ENCODE measurements at regions not wholly inside any gene's neighbourhood (a gene's known extent, or its start where the extent isn't known, plus 50 kb on each side); places are given as distances from the start of the nearest gene placed in this dataset.

- no peak for DNase-seq
Measured at GRCh38 chr3:118740722-118741290, 293.8 kb downstream of the IGSF11 start.

DNA sequence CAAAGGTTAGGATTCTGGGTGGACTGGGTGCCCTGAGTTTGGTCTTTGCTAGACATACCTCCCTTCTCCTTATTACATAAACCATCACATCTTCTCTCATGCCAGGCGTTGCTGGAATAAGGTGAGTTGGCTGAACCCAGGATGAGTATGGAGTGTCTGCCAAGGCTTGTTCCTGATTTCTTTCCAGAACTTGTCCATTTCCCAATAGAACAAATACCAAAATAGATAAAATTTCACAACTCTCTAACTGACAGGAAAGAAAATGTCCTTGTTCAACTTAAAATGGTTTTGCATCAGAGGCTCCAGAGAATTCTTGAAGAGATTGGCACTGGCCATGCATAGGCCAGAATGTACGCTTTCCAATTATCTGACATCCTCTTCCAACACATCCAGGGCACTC lies 291.9 kb downstream of the IGSF11 start:
- DNase-seq, result no peak

DNA sequence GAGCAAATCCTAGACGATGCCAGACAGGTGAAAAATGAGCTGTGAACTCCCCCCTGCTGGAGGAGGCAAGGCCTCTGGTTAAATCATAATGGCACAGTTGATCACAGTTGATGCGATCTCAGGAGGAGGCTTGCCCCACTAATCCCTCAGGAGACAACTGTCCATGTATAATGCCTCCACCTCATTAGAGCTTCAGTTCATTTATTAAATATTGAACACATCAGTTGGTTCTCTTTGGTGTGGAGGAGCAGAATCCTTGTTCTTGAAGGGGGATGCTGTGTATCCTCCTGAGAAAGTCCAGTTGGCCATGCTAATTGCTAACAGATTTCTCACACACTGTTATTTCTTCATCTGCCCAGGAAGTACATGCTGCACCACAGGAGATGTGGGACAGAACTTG lies 290.5 kb downstream of the IGSF11 start:
- no peak for DNase-seq

- no peak for DNase-seq
Measured at GRCh38 chr3:118754406-118755252, 280.0 kb downstream of the IGSF11 start.

GRCh38 chr3:118755253-118755801 lies 279.3 kb downstream of the IGSF11 start:
- no peak for DNase-seq

GRCh38 chr3:118760585-118761290 lies 273.9 kb downstream of the IGSF11 start:
- DNase-seq, result peak; percentile 0

- no peak for DNase-seq
Measured at GRCh38 chr3:118761291-118761606, 273.4 kb downstream of the IGSF11 start.

GRCh38 chr3:118765636-118766305 lies 268.9 kb downstream of the IGSF11 start:
- no peak for DNase-seq

DNA sequence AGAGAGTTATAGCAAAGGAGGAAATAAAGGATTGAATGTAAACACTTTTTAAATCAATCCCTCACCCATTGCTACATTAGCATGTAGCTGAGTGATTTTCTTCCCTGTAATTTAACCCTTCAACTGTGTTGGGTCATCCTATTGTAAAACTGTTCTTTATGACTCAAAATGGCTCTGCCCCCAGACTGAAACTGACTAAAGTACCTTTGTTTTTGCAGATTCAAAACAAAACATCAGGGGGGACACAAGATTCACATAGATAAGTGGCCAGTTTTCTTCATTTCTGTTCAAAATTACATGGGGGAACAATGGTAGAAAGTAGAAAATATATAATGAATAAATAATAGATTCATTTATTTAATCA lies 268.4 kb downstream of the IGSF11 start:
- no peak for DNase-seq

GRCh38 chr3:118772036-118772435 lies 262.6 kb downstream of the IGSF11 start:
- DNase-seq, result no peak

GRCh38 chr3:118772547-118773011 lies 262.1 kb downstream of the IGSF11 start:
- no peak for DNase-seq

- DNase-seq, result no peak
Measured at GRCh38 chr3:118775021-118775420, 259.6 kb downstream of the IGSF11 start.

- DNase-seq, result no peak
Measured at GRCh38 chr3:118778201-118778600, 256.4 kb downstream of the IGSF11 start.

DNA sequence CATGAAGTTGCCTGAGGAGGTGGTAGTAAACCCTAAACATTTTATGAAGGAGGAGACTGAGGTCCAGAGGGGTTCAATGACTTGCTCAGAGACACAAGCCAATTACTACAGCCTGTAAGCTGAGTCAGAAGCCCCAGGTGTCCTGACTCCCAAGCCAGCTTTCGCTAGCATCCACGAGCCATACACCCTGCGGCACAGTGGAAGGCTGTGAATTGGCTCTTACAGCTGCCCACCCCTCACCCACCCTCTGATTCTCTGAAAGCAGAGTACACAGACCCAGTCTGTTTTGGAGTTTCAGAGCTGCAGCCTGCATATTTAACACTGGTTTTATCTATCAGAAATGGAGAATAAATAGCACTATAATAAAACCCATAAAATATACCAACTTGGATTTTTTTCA lies 253.4 kb downstream of the IGSF11 start:
- no peak for DNase-seq

- DNase-seq, result no peak
Measured at GRCh38 chr3:118781839-118782238, 252.8 kb downstream of the IGSF11 start.

- DNase-seq, result no peak
Measured at GRCh38 chr3:118782755-118783202, 251.9 kb downstream of the IGSF11 start.

DNA sequence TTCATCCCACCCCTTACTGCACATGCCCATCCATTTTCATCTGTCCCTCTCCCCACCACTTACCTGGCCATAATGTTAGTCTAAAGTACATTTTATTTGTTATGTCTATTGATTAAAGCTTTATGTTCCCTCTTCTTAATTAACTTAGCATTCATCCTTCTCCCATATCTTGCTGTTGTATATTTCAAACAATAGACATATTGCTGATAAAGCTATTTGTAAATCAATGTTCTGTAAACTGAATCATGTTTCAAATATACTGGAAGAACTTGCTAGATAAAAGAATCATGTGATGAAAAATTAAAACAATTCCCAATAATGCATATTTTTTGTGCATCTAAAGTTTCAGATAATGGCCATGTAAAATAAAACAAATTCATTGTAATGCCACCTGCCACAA lies 249.2 kb downstream of the IGSF11 start:
- no peak for DNase-seq

- DNase-seq, result no peak
Measured at GRCh38 chr3:118791246-118791645, 243.4 kb downstream of the IGSF11 start.

- DNase-seq, result no peak
Measured at GRCh38 chr3:118792191-118792590, 242.5 kb downstream of the IGSF11 start.

GRCh38 chr3:118793176-118793575 lies 241.5 kb downstream of the IGSF11 start:
- DNase-seq, result no peak

DNA sequence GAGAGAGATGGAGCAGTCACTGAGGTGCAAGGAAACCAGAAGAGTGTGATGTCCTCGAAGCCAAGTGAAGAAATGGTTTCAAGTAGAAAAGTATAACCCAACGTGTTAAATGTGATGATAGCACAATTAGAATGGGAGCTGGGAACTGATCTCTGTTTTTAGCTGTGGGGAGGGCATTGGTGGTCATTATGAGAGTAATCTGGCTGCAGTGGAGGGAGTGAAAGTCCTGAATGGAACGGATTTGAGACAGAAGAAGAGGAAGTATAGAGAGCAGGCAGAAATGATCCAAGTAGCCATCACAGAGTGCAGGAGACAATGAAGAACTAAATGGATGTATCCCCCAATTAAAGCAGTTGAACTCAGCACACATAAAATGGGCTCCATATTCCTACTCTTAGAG lies 235.3 kb downstream of the IGSF11 start:
- DNase-seq, result no peak

DNA sequence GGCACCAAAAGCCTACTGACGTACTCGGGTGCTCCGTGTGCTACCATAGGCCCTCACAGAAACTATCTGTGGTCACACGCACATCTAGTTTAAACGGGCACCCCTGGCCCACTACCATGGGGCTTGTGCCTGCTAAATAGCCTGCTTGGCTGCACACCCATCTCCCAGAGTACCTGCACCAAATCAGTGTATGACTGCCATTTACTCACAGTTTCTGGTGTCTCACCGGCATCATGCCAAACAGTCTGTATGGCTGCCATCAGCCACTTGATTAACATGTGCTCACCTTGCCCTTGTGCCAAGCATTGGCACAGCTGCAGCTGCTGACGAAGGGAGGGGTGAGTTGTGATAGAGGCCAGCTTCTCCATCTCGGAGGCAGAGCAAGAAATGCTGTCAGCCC lies 232.7 kb downstream of the IGSF11 start:
- DNase-seq, result no peak
